ENCODE measurements at regions not wholly inside any gene's neighbourhood (a gene's known extent, or its start where the extent isn't known, plus 50 kb on each side); places are given as distances from the start of the nearest gene placed in this dataset.

GRCh38 chr4:126710935-126711334 lies 921.8 kb upstream of the INTU start:
- no peak for DNase-seq (ENCODE audit: low spot score in 2 of 2)
- intact Hi-C loops (cut with DNase I; ENCODE audit: low total_unique reads): no loop called here
- no peak overlapping the region for H3K4me3 ChIP-seq (ENCODE audit: low read depth, poor library complexity, severe bottlenecking)
- no peak for TF ChIP-seq CTCF (IDR thresholded peaks at IDR 0.05)
- no peak for TF ChIP-seq POLR2A (IDR thresholded peaks at IDR 0.05)

- DNase-seq (ENCODE audit: low spot score in 2 of 2): no peak
- 90 to 92% methylated on average over 8 of the region's 8 CpGs for WGBS, 2 donors
- intact Hi-C loops (cut with DNase I; ENCODE audit: low total_unique reads): no loop called here
- H3K4me3 ChIP-seq (ENCODE audit: low read depth, poor library complexity, severe bottlenecking): no peak overlapping the region
- no peak for TF ChIP-seq POLR2A (IDR thresholded peaks at IDR 0.05)
Measured at GRCh38 chr4:126715067-126715466, 917.7 kb upstream of the INTU start.

- intact Hi-C loops (cut with DNase I; ENCODE audit: low total_unique reads): no loop called here
Measured at GRCh38 chr4:126715681-126716080, 917.1 kb upstream of the INTU start.

GRCh38 chr4:126718136-126718535 lies 914.6 kb upstream of the INTU start:
- WGBS, 2 donors: 48 to 50% methylated on average over 4 of the region's 4 CpGs

More at GRCh38 chr4:126715681-126716080, 917.1 kb upstream of the INTU start:
- WGBS, 2 donors: 93 to 94% methylated on average over 3 of the region's 3 CpGs
- TF ChIP-seq CTCF (IDR thresholded peaks at IDR 0.05) (no peak), POLR2A (IDR thresholded peaks at IDR 0.05) (no peak)
- DNase-seq (ENCODE audit: low spot score in 2 of 2): no peak
- no peak overlapping the region for H3K4me3 ChIP-seq (ENCODE audit: low read depth, poor library complexity, severe bottlenecking)

GRCh38 chr4:126719852-126720251 lies 912.9 kb upstream of the INTU start:
- TF ChIP-seq CTCF (IDR thresholded peaks at IDR 0.05) (no peak), POLR2A (IDR thresholded peaks at IDR 0.05) (no peak)
- intact Hi-C loops (cut with DNase I; ENCODE audit: low total_unique reads): no loop called here
- WGBS, 2 donors: 68 to 73% methylated on average over 3 of the region's 3 CpGs
- no peak for DNase-seq (ENCODE audit: low spot score in 2 of 2)
- H3K4me3 ChIP-seq (ENCODE audit: low read depth, poor library complexity, severe bottlenecking): no peak overlapping the region

More at GRCh38 chr4:126718136-126718535, 914.6 kb upstream of the INTU start:
- H3K4me3 ChIP-seq (ENCODE audit: low read depth, poor library complexity, severe bottlenecking): no peak overlapping the region
- TF ChIP-seq CTCF (IDR thresholded peaks at IDR 0.05): no peak
- TF ChIP-seq POLR2A (IDR thresholded peaks at IDR 0.05): no peak
- no peak for DNase-seq (ENCODE audit: low spot score in 2 of 2)
- intact Hi-C loops (cut with DNase I; ENCODE audit: low total_unique reads): no loop called here

- TF ChIP-seq POLR2A (IDR thresholded peaks at IDR 0.05) (no peak), CTCF (IDR thresholded peaks at IDR 0.05) (no peak)
- no peak overlapping the region for H3K4me3 ChIP-seq (ENCODE audit: low read depth, poor library complexity, severe bottlenecking)
- intact Hi-C loops (cut with DNase I; ENCODE audit: low total_unique reads): no loop called here
- no peak for DNase-seq (ENCODE audit: low spot score in 2 of 2)
Measured at GRCh38 chr4:126725906-126726305, 906.9 kb upstream of the INTU start.

All from lower leg skin (tissue), 4 donors.